ENCODE measurements at regions not wholly inside any gene's neighbourhood (a gene's known extent, or its start where the extent isn't known, plus 50 kb on each side); places are given as distances from the start of the nearest gene placed in this dataset.

DNA sequence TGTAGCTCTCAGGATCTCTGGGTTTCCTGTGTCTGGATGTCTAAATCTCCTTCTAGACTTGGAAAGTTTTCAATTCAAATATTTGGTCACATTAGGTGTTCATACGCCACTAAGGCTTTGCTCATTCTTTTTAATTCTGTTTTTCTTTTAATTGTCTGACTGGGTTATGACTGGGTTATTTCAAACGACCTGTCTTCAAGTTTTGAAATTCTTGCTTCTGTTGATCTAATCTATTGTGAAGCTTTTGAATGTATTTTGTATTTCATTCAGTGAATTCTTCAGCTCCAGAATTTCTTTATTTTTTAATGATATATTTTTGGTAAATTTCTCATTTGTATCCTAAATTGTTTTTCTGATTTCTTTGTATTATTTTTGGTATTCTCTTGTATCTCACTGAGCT, 81.0 kb upstream of the PCDH10 start:
- TF ChIP-seq, protein P1, sequence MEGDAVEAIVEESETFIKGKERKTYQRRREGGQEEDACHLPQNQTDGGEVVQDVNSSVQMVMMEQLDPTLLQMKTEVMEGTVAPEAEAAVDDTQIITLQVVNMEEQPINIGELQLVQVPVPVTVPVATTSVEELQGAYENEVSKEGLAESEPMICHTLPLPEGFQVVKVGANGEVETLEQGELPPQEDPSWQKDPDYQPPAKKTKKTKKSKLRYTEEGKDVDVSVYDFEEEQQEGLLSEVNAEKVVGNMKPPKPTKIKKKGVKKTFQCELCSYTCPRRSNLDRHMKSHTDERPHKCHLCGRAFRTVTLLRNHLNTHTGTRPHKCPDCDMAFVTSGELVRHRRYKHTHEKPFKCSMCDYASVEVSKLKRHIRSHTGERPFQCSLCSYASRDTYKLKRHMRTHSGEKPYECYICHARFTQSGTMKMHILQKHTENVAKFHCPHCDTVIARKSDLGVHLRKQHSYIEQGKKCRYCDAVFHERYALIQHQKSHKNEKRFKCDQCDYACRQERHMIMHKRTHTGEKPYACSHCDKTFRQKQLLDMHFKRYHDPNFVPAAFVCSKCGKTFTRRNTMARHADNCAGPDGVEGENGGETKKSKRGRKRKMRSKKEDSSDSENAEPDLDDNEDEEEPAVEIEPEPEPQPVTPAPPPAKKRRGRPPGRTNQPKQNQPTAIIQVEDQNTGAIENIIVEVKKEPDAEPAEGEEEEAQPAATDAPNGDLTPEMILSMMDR (IDR thresholded peaks at IDR 0.05) = no peak
- TF ChIP-seq POLR2A (IDR thresholded peaks at IDR 0.05) = no peak

Data from lower leg skin (tissue), 3 donors.